Stimulated activated CD4-positive, alpha-beta T cell treated with anti-CD3 and anti-CD28 coated beads, TNF-alpha, amount 100 ng/mL, for 4 hours (primary cell): ENCODE measurements at regions not wholly inside any gene's neighbourhood (a gene's known extent, or its start where the extent isn't known, plus 50 kb on each side); places are given as distances from the start of the nearest gene placed in this dataset.
"Not testable (repeated sequence)": the region's sequence is repeated elsewhere in the genome, so short reads cannot be mapped to it uniquely, and the experiment has no call there.

Source experiments
- DNase-seq, 3 experiments: peaks; one replicate each; pipeline ENCODE4 v3.0.0-alpha.2; 2020; ENCODE audit warnings: low read depth in 3 of 3

GRCh38 chr4:128566693-128567092, 242.8 kb upstream of the JADE1 start:
- DNase-seq = no peak

GRCh38 chr4:128565565-128566186, 243.8 kb upstream of the JADE1 start:
- DNase-seq = no peak

- no peak for DNase-seq
Observed at GRCh38 chr4:128565054-128565453, 244.4 kb upstream of the JADE1 start.

DNA sequence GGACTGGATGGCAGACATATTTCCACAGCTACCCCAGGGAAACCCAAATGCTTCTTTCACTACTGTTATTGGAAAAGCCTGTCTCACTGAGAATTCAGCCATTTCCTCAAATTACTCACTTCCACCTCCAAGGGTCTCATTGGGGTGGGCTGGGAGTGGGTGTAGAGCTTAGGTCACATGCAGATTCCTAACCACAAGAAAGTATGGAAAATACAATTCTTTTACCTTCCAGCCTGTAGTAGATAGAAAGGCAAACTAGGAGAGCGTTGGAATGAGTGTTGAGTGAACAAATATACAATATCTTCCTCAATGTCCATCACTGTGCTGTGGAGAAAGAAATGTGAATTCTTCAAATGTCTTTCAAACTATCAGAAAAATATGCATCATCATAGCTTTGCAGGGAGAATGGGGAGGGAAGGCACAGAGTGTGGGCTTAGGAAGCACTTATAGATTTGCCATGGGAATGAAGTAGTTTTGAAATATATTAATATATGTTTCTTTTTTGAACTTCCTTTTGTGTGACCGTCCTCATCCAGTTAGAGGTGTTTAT, 245.3 kb upstream of the JADE1 start:
- no peak for DNase-seq

- DNase-seq = no peak
Observed at GRCh38 chr4:128560754-128561495, 248.6 kb upstream of the JADE1 start.

DNA sequence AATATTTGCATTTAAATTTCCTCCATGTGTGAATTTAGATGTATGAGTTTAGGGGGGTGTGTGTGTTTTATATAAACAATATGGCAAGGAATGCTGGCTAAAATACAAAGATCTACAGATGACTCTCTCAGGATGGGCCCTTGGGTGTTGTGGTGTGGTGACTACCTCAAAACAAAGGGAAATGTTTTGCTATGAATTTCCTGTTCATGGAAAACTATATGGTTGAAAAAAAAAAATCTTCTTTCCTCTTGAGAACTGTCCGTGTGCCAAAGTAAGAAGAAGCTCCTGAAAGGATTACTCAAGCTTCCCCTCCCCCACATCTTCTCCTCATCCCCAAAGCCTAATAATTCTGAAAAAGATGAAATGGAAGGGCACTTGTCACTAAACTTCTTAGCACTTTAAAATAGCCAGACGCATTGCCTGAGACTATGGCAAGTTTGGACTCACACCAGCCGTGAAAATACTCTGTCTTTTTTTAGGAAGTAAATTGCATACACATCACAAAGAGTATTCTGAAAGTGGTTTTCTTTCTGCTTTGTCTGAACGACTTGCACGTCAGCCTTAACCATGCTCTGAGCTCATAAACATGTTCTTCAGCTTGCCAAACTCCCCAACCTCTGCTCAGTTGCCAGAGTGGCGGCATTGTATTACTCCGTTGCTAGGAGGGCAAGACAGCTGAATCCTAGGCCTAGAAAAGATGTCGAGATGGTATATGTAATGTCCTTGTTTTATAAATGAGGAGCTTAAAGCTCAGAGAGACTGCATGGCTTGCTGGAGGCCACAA, 250.4 kb upstream of the JADE1 start:
- no peak for DNase-seq

DNA sequence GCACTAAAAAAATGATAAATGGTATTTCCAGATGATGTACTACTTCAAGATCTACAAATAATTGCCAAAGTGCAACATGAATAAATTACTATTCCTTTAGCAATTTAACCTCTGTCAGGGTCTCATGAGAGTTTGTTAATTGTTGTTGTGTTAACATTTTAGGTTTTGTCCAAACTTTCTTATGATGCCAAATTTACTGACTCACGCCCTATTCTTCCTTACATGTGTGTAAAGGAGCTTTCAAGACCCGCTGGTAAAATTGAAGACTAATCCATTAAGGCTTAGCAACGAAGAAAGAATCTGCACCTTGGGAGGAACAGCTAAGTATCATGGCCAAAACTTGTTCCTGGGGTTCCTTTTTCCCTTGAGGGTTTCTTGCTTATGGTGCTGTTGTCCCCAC, 252.7 kb upstream of the JADE1 start:
- no peak for DNase-seq

DNA sequence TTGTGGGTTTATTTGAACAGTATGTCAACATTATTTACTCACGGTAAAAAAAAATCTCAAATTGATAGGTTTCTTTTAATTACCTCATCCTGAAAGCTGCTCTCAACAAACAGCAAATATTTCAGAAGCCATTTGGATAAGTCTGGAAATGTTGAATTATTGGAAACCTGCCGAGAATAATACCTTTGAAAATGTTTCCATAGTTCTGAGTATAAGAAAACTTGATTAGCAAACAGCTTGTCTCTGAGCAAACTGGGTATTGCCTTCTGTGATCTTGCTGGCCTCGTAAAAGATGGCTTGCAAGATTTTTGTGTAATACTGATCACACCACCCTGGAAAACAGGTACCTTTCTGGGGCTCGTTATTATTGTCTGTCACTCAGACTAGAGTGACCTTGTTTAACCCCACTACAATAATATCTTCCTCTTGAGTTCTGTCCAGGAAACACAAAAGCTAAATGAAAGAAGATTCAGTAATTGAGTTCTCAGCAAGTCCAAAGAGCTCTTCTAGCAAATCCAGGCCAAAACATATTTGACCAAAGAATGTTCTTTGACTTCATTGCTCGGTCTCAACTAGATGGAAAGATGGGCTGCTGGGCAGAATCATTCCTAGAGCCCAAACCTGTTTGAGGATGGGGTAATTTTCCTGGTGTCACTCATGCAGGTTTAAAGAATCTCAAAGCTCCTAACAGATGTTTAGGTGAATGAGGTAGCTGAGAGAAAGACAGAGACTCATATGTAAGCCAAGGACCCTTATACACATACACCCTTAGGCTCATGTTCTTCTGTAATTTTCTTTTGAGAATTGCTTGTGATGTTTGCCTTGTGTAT, 255.6 kb upstream of the JADE1 start:
- no peak for DNase-seq

DNA sequence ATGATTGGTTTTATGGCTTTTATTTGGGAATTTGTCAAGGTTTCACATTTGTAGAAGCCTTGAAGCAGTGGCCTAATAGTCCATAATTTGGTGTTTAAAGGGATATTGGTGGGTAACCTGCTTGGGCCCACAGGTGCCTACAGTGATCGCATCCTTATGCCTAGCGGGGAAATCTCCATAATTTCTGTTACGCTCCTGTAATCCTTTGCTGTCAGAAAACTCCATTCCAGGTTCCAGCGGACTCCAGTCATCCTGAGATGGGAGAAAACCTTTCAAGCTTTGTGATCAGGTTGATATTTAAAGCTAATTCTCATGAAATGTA, 257.0 kb upstream of the JADE1 start:
- no peak for DNase-seq

DNA sequence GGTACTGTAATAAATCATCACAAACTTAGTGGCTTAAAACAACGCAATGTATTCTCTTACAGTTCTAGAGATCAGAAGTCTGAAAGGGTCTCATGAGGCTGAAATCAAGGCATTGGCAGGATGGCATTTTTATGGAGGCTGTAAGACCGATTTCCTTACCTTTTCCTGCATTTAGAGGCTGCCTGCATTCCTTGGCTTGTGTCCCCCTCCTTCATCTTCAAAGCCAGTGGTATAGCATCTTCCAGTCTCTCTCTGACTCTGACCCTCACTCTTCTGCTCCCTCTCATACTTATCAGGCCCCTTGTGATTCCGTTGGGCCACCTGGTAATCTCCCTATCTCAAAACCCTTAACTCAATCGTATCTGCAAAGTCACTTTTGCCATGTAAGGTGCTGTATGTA, 258.2 kb upstream of the JADE1 start:
- no peak for DNase-seq

DNA sequence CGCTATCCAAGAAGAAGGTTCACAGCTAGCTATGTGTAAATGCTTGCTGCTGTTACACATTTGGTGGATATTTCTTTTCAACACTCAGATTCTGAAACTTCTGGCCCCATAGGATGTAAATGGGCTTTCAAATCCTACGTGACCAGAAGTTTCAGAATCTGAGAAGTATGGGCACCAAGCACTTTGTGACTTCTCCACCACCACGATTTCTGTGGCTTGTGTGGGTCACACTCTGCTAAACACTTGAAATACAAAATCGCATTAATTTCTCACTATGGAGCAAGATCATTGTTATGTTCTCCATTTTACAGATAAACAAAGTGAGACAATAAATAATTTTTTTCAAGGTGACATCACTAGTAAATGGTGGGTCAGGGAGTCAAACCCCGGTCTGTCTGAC, 259.4 kb upstream of the JADE1 start:
- no peak for DNase-seq

DNA sequence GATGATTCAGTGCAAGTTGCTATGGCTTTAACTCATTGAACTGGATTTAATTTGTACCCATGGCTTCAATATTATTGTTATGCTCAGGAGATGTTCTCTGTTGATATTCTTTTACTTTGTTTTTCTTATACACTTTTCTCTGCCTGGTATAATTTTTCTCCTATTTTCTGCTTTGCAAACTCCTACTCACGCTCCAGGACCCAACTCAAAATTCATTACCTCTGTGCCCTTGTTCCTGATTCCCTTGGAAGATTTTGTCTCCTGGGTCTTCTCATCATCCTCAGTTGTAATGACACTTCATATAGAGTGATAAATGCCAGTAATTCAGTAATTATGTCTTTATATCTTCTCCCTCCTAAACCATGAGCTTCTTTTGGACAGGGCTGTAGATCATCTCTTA, 259.9 kb upstream of the JADE1 start:
- DNase-seq = no peak

DNA sequence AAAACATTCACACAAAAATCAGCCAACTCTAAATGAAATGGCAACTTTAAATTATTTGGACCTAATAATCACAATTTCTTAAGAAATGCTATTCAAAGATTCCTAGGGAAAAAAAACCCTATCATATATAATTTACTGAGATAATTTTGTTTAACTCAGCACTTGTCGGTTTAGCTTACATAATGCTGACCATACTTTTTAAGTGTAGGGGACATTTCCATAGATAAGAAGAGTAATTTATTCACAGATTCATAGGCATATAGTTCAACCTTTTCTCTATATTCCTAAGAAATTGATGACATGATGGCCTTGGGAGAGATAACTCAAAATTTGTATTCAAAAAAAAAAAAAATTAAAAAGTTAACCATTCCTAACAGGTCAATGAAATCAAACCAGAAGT, 260.8 kb upstream of the PGRMC2 start:
- DNase-seq = no peak

DNA sequence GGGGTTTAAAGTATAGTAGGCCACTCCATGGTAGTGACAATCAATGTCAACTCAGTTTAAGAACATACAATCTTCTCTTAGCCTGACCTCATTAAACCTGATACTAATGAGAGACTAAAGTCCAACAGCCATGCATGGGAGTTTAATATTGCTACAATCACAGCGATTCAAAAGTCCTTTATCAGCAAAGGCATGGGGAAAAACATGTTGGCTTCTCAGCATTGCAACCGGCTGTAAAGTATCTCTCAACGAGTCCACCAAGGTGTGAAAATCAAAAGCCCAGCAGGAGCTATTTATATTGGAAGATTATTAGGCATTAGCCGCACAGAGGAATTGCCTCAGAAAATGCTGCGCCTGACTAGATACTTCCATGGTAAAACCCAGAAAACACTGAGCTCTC, 256.7 kb upstream of the PGRMC2 start:
- no peak for DNase-seq

DNA sequence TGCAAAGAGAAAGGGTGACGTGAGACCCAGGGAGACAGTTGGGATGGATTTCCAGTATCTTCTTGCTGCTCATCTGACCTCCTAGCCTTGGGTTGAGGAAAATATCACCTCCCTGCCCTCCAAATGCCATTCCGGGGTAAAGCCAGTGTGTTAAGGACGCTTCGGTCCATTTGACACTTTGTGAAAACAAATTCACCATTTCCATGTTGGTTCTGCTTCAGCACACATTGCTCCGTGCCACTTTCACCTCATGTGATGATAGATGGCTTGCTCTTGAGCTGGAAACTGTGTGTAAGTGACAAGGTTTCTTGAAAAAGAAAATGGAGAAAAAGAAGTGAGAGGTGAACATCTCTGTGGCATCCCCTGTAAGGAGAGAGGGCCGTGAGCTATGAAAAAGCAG, 256.1 kb upstream of the PGRMC2 start:
- DNase-seq = no peak

GRCh38 chr4:128542047-128542446, 254.4 kb upstream of the PGRMC2 start:
- no peak for DNase-seq

- DNase-seq = no peak
Observed at GRCh38 chr4:128540122-128540521, 252.5 kb upstream of the PGRMC2 start.

DNA sequence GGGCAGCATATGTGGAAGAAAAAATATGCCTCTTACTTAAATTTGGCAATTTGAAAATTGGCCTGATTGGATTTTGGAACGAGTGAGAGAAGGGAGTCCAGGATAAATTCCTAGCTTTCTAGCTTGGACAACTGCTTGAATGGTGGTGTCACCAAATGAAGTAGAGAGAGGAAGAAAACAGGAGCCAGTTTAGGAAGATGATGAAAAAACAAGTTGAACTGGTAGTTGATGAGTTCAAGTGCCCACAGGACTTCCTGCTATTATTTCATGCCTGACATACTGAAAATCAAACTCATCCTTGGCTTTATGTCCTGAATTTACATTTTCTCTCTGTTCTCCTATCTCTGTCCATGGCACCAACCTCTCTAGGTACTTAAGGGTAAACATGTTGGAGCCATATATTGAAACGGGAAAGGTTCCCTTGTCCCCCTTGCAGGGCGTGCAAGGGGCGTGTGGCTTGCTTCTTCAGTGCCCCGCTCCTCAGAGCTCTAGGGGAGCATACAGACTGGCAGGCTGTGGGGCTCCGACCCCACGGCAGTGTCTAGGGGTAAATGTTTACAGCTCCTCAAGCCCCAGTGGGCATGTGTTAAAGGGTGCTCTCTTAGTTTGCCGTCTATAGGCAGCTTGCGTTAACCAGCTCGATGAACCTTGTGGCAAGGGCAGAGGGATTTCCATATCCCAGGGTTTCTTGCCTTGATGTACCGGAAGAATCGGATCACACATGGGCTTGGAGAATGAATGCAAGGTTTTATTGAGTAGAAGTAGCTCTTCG, 250.7 kb upstream of the PGRMC2 start:
- DNase-seq = no peak

DNA sequence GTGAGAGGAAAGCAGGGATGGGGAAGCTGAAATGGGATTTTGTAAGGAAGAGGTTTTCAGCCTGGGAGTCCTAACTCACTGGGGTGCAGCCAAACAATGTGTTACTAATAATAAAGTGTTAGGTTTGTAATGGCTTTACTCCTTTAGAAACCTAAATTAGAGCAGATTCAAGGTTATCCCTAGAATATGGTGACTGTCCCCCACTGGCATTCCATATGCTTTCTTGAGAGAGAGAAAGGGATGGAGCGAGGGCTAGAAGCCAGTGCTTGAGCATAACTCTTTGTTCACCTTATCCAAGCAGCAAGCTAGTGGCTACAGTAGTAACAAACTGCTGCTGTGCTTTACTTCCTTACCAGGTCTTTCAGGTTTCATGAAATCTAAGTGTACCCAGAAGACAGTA, 249.1 kb upstream of the PGRMC2 start:
- DNase-seq = no peak

DNA sequence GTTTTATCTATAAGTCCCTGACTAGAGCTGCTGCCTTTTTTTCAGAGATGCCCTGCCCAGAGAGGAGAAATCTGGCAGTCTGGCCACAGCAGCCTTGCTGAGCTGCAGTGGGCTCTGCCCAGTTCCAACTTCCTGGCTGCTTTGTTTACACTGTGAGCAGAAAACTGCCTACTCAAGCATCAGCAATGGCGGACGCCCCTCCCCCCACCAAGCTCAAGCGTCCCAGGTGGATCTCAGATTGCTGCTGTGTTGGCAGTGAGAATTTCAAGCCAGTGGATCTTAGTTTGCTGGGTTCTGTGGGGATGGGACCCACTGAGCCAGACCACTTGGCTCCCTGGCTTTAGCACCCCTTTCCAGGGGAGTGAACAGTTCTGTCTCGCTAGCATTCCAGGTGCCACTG, 247.9 kb upstream of the PGRMC2 start:
- not testable (repeated sequence) for DNase-seq
